ENCODE measurements at regions not wholly inside any gene's neighbourhood (a gene's known extent, or its start where the extent isn't known, plus 50 kb on each side); places are given as distances from the start of the nearest gene placed in this dataset.
A peak's percentile ranks its signal among the peaks of the same experiment; 100 is the strongest.

- no CpG with 5 or more reads among the region's 6 CpGs for WGBS, 2 donors (ENCODE audit: extremely low coverage in 2 of 2, insufficient read length in 2 of 2, insufficient replicate concordance in 1 of 2)
- Histone ChIP-seq H3K4me1 (ENCODE audit: control insufficient read depth in 2 of 2, insufficient read depth in 1 of 2, low read depth in 1 of 2, low read length in 2 of 2) (no peaks in the 10 kb centered on the region), H2BK120ac (ENCODE audit: low read depth, low read length) (no peak overlapping the region), H3K9me3 (replicated peaks in 1 of 2; ENCODE audit: control insufficient read depth in 2 of 2, insufficient read depth in 1 of 2, low read depth in 1 of 2, low read length in 2 of 2) (no peaks in the 10 kb centered on the region), H3K27ac (replicated peaks; ENCODE audit: low read length) (no peak overlapping the region), H3K14ac (ENCODE audit: low read length) (no peak overlapping the region), H4K8ac (ENCODE audit: low read depth, low read length) (no peak overlapping the region), H2BK5ac (ENCODE audit: low read length) (no peak overlapping the region), H2AK5ac (ENCODE audit: low read depth, low read length) (no peak overlapping the region), H2BK15ac (ENCODE audit: low read length) (no peak overlapping the region), H2AFZ (ENCODE audit: low read length) (no peak overlapping the region), H3K4me2 (ENCODE audit: insufficient read depth, low read length, poor library complexity, severe bottlenecking) (no peak overlapping the region), H3K23ac (ENCODE audit: low read depth, low read length, poor library complexity) (no peak overlapping the region), H3K18ac (ENCODE audit: low read length) (peak overlapping the region; percentile 1), H3K4ac (ENCODE audit: low read length) (no peak overlapping the region), H3K27me3 (ENCODE audit: control insufficient read depth in 3 of 3, insufficient read depth in 3 of 3, low read depth in 1 of 3, low read length in 3 of 3) (peaks cover 0 to 46% (median 0%) of the 10 kb centered on the region in 3 experiments), H3K79me1 (ENCODE audit: low read depth, low read length) (no peaks in the 10 kb centered on the region), H2BK12ac (ENCODE audit: low read length) (no peak overlapping the region), H3K9ac (ENCODE audit: low read depth, low read length, poor library complexity) (no peak overlapping the region), H4K91ac (ENCODE audit: low read depth, low read length, poor library complexity) (no peak overlapping the region), H3K36me3 (replicated peaks in 1 of 2; ENCODE audit: control insufficient read depth in 2 of 2, insufficient read depth in 2 of 2, low read length in 2 of 2) (no peaks in the 10 kb centered on the region), H3K4me3 (ENCODE audit: low read length in 2 of 2) (no peak overlapping the region)
- DNase-seq (ENCODE audit: low spot score), result no peak
These were observed 209.3 kb downstream of the HAUS1 start for GRCh38 chr18:46313521-46313920.

GRCh38 chr18:46314011-46314410 is 209.8 kb downstream of the HAUS1 start:
- no peak overlapping the region for H2BK120ac ChIP-seq (ENCODE audit: low read depth, low read length)
- no peak overlapping the region for H2AK5ac ChIP-seq (ENCODE audit: low read depth, low read length)
- H4K91ac ChIP-seq (ENCODE audit: low read depth, low read length, poor library complexity), result no peak overlapping the region
- H3K4me2 ChIP-seq (ENCODE audit: insufficient read depth, low read length, poor library complexity, severe bottlenecking), result no peak overlapping the region
- H3K18ac ChIP-seq (ENCODE audit: low read length), result no peak overlapping the region
- H3K14ac ChIP-seq (ENCODE audit: low read length), result no peak overlapping the region
- no peaks in the 10 kb centered on the region for H3K36me3 ChIP-seq (replicated peaks in 1 of 2; ENCODE audit: control insufficient read depth in 2 of 2, insufficient read depth in 2 of 2, low read length in 2 of 2)
- no peak overlapping the region for H3K27ac ChIP-seq (replicated peaks; ENCODE audit: low read length)
- no peak overlapping the region for H3K4me3 ChIP-seq (ENCODE audit: low read length in 2 of 2)
- no peak overlapping the region for H2BK15ac ChIP-seq (ENCODE audit: low read length)
- H2AFZ ChIP-seq (ENCODE audit: low read length), result no peak overlapping the region
- WGBS, 2 donors (ENCODE audit: extremely low coverage in 2 of 2, insufficient read length in 2 of 2, insufficient replicate concordance in 1 of 2), result no CpG with 5 or more reads among the region's 7 CpGs
- no peak overlapping the region for H3K9ac ChIP-seq (ENCODE audit: low read depth, low read length, poor library complexity)
- no peak for DNase-seq (ENCODE audit: low spot score)
- no peaks in the 10 kb centered on the region for H3K9me3 ChIP-seq (replicated peaks in 1 of 2; ENCODE audit: control insufficient read depth in 2 of 2, insufficient read depth in 1 of 2, low read depth in 1 of 2, low read length in 2 of 2)
- H4K8ac ChIP-seq (ENCODE audit: low read depth, low read length), result no peak overlapping the region
- no peak overlapping the region for H2BK12ac ChIP-seq (ENCODE audit: low read length)
- H3K4me1 ChIP-seq (ENCODE audit: control insufficient read depth in 2 of 2, insufficient read depth in 1 of 2, low read depth in 1 of 2, low read length in 2 of 2), result no peaks in the 10 kb centered on the region
- no peak overlapping the region for H3K4ac ChIP-seq (ENCODE audit: low read length)
- no peak overlapping the region for H3K23ac ChIP-seq (ENCODE audit: low read depth, low read length, poor library complexity)
- no peak overlapping the region for H2BK5ac ChIP-seq (ENCODE audit: low read length)
- H3K79me1 ChIP-seq (ENCODE audit: low read depth, low read length), result no peaks in the 10 kb centered on the region
- H3K27me3 ChIP-seq (ENCODE audit: control insufficient read depth in 3 of 3, insufficient read depth in 3 of 3, low read depth in 1 of 3, low read length in 3 of 3), result peaks cover 0 to 43% (median 0%) of the 10 kb centered on the region in 3 experiments

GRCh38 chr18:46315161-46315560 is 211.0 kb downstream of the HAUS1 start:
- Histone ChIP-seq H2AFZ (ENCODE audit: low read length) (no peak overlapping the region), H3K9me3 (replicated peaks in 1 of 2; ENCODE audit: control insufficient read depth in 2 of 2, insufficient read depth in 1 of 2, low read depth in 1 of 2, low read length in 2 of 2) (no peaks in the 10 kb centered on the region), H3K14ac (ENCODE audit: low read length) (peak overlapping the region; percentile 14), H4K91ac (ENCODE audit: low read depth, low read length, poor library complexity) (no peak overlapping the region), H2BK5ac (ENCODE audit: low read length) (no peak overlapping the region), H3K18ac (ENCODE audit: low read length) (peak overlapping the region; percentile 42), H3K4me2 (ENCODE audit: insufficient read depth, low read length, poor library complexity, severe bottlenecking) (no peak overlapping the region), H2BK15ac (ENCODE audit: low read length) (peak overlapping the region; percentile 22), H3K4ac (ENCODE audit: low read length) (no peak overlapping the region), H2BK120ac (ENCODE audit: low read depth, low read length) (no peak overlapping the region), H3K4me1 (ENCODE audit: control insufficient read depth in 2 of 2, insufficient read depth in 1 of 2, low read depth in 1 of 2, low read length in 2 of 2) (no peaks in the 10 kb centered on the region), H3K36me3 (replicated peaks in 1 of 2; ENCODE audit: control insufficient read depth in 2 of 2, insufficient read depth in 2 of 2, low read length in 2 of 2) (no peaks in the 10 kb centered on the region), H3K4me3 (ENCODE audit: low read length in 2 of 2) (no peak overlapping the region), H3K27me3 (ENCODE audit: control insufficient read depth in 3 of 3, insufficient read depth in 3 of 3, low read depth in 1 of 3, low read length in 3 of 3) (peaks cover 0 to 36% (median 0%) of the 10 kb centered on the region in 3 experiments), H3K23ac (ENCODE audit: low read depth, low read length, poor library complexity) (no peak overlapping the region), H2BK12ac (ENCODE audit: low read length) (no peak overlapping the region), H2AK5ac (ENCODE audit: low read depth, low read length) (peak overlapping the region; percentile 57), H3K79me1 (ENCODE audit: low read depth, low read length) (no peaks in the 10 kb centered on the region), H4K8ac (ENCODE audit: low read depth, low read length) (no peak overlapping the region), H3K27ac (replicated peaks; ENCODE audit: low read length) (no peak overlapping the region), H3K9ac (ENCODE audit: low read depth, low read length, poor library complexity) (no peak overlapping the region)
- WGBS, 2 donors (ENCODE audit: extremely low coverage in 2 of 2, insufficient read length in 2 of 2, insufficient replicate concordance in 1 of 2), result no CpG with 5 or more reads among the region's 2 CpGs
- DNase-seq (ENCODE audit: low spot score), result no peak

GRCh38 chr18:46318356-46318755 is 214.2 kb downstream of the HAUS1 start:
- DNase-seq (ENCODE audit: low spot score), result no peak
- Histone ChIP-seq H3K18ac (ENCODE audit: low read length) (peak overlapping the region; percentile 36), H3K9me3 (replicated peaks in 1 of 2; ENCODE audit: control insufficient read depth in 2 of 2, insufficient read depth in 1 of 2, low read depth in 1 of 2, low read length in 2 of 2) (no peaks in the 10 kb centered on the region), H2BK15ac (ENCODE audit: low read length) (no peak overlapping the region), H3K36me3 (replicated peaks in 1 of 2; ENCODE audit: control insufficient read depth in 2 of 2, insufficient read depth in 2 of 2, low read length in 2 of 2) (no peaks in the 10 kb centered on the region), H3K23ac (ENCODE audit: low read depth, low read length, poor library complexity) (no peak overlapping the region), H2BK120ac (ENCODE audit: low read depth, low read length) (no peak overlapping the region), H2AFZ (ENCODE audit: low read length) (no peak overlapping the region), H4K8ac (ENCODE audit: low read depth, low read length) (no peak overlapping the region), H2AK5ac (ENCODE audit: low read depth, low read length) (no peak overlapping the region), H2BK12ac (ENCODE audit: low read length) (no peak overlapping the region), H3K14ac (ENCODE audit: low read length) (no peak overlapping the region), H2BK5ac (ENCODE audit: low read length) (no peak overlapping the region), H3K27me3 (ENCODE audit: control insufficient read depth in 3 of 3, insufficient read depth in 3 of 3, low read depth in 1 of 3, low read length in 3 of 3) (peaks cover 0 to 12% (median 0%) of the 10 kb centered on the region in 3 experiments), H3K9ac (ENCODE audit: low read depth, low read length, poor library complexity) (no peak overlapping the region), H3K79me1 (ENCODE audit: low read depth, low read length) (no peaks in the 10 kb centered on the region), H3K27ac (replicated peaks; ENCODE audit: low read length) (no peak overlapping the region), H3K4me2 (ENCODE audit: insufficient read depth, low read length, poor library complexity, severe bottlenecking) (no peak overlapping the region), H3K4ac (ENCODE audit: low read length) (no peak overlapping the region), H4K91ac (ENCODE audit: low read depth, low read length, poor library complexity) (no peak overlapping the region), H3K4me3 (ENCODE audit: low read length in 2 of 2) (no peak overlapping the region), H3K4me1 (ENCODE audit: control insufficient read depth in 2 of 2, insufficient read depth in 1 of 2, low read depth in 1 of 2, low read length in 2 of 2) (peaks cover 14 to 15% of the 10 kb centered on the region in 2 donors)
- no CpG with 5 or more reads among the region's 5 CpGs for WGBS, 2 donors (ENCODE audit: extremely low coverage in 2 of 2, insufficient read length in 2 of 2, insufficient replicate concordance in 1 of 2)
